ENCODE measurements at regions not wholly inside any gene's neighbourhood (a gene's known extent, or its start where the extent isn't known, plus 50 kb on each side); places are given as distances from the start of the nearest gene placed in this dataset.
A peak's percentile ranks its signal among the peaks of the same experiment; 100 is the strongest.
"Not testable (repeated sequence)": the region's sequence is repeated elsewhere in the genome, so short reads cannot be mapped to it uniquely, and the experiment has no call there.

- no peak for DNase-seq (ENCODE audit: low read depth)
Measured at GRCh38 chr5:90056911-90057705, 352.4 kb downstream of the CETN3 start.

GRCh38 chr5:90055831-90056328 lies 353.7 kb downstream of the CETN3 start:
- peak; percentile 31 for DNase-seq (ENCODE audit: low read depth)

- DNase-seq (ENCODE audit: low read depth) = no peak
Measured at GRCh38 chr5:90054612-90055011, 354.9 kb downstream of the CETN3 start.

GRCh38 chr5:90051756-90052155 lies 357.8 kb downstream of the CETN3 start:
- DNase-seq (ENCODE audit: low read depth) = no peak

- DNase-seq (ENCODE audit: low read depth) = no peak
Measured at GRCh38 chr5:90050103-90050502, 359.5 kb downstream of the CETN3 start.

- no peak for DNase-seq (ENCODE audit: low read depth)
Measured at GRCh38 chr5:90047113-90047512, 362.4 kb downstream of the CETN3 start.

- not testable (repeated sequence) for DNase-seq (ENCODE audit: low read depth)
Measured at GRCh38 chr5:90040082-90040481, 369.5 kb downstream of the CETN3 start.

- DNase-seq (ENCODE audit: low read depth) = no peak
Measured at GRCh38 chr5:90037646-90038045, 371.9 kb downstream of the CETN3 start.

GRCh38 chr5:90022711-90023053 lies 386.9 kb downstream of the CETN3 start:
- no peak for DNase-seq (ENCODE audit: low read depth)

GRCh38 chr5:90022002-90022710 lies 387.4 kb downstream of the CETN3 start:
- DNase-seq (ENCODE audit: low read depth) = no peak

- peak; percentile 52 for DNase-seq (ENCODE audit: low read depth)
Measured at GRCh38 chr5:90020575-90021538, 388.7 kb downstream of the CETN3 start.

- no peak for DNase-seq (ENCODE audit: low read depth)
Measured at GRCh38 chr5:90017239-90017638, 392.3 kb downstream of the CETN3 start.

GRCh38 chr5:90015584-90016018 lies 394.0 kb downstream of the CETN3 start:
- no peak for DNase-seq (ENCODE audit: low read depth)

GRCh38 chr5:90014420-90014819 lies 395.1 kb downstream of the CETN3 start:
- DNase-seq (ENCODE audit: low read depth) = no peak

GRCh38 chr5:90000351-90000750 lies 409.2 kb downstream of the CETN3 start:
- DNase-seq (ENCODE audit: low read depth) = no peak

- no peak for DNase-seq (ENCODE audit: low read depth)
Measured at GRCh38 chr5:89998519-89999305, 410.8 kb downstream of the CETN3 start.

GRCh38 chr5:89996890-89997289 lies 412.7 kb downstream of the CETN3 start:
- no peak for DNase-seq (ENCODE audit: low read depth)

GRCh38 chr5:89996335-89996734 lies 413.2 kb downstream of the CETN3 start:
- DNase-seq (ENCODE audit: low read depth) = no peak

GRCh38 chr5:89994266-89994665 lies 415.3 kb downstream of the CETN3 start:
- no peak for DNase-seq (ENCODE audit: low read depth)

GRCh38 chr5:89992201-89992600 lies 417.4 kb downstream of the CETN3 start:
- no peak for DNase-seq (ENCODE audit: low read depth)

- DNase-seq (ENCODE audit: low read depth) = no peak
Measured at GRCh38 chr5:89991592-89991991, 418.0 kb downstream of the CETN3 start.

All from HS-27A (cell line).